AG04449 (cell line): ENCODE measurements at regions not wholly inside any gene's neighbourhood (a gene's known extent, or its start where the extent isn't known, plus 50 kb on each side); places are given as distances from the start of the nearest gene placed in this dataset.

Experiments
- CTCF ChIA-PET: fragments of 350-600 bp; formaldehyde crosslinking; extraction: SDS; loops from one replicate; lab custom pipeline; 2021; ENCODE audit warnings: antibody characterized with exemption; lab: Yijun Ruan, JAX
- POLR2A ChIA-PET: fragments of 400-600, 350-600 bp; formaldehyde crosslinking; extraction: SDS; loops from one replicate; lab custom pipeline; 2020; ENCODE audit warnings: antibody characterized with exemption, inconsistent platforms; lab: Yijun Ruan, JAX
- DNase-seq: peaks from one replicate; pipeline ENCODE4 v3.0.0-alpha.2; 2010; ENCODE audit warnings: low read depth, low spot score
- H3K4me3 ChIP-seq: 2 replicates; pipeline ENCODE4 v1.5.1; 2011; ENCODE audit warnings: low read depth, mild to moderate bottlenecking, control low read depth, low read length
- CTCF ChIP-seq: IDR thresholded peaks from one replicate; pipeline ENCODE4 v1.5.1; 2011; ENCODE audit warnings: mild to moderate bottlenecking, moderate library complexity, low read length, control low read depth, inconsistent platforms; ENCODE audit not compliant: insufficient read depth; ENCODE audit errors: missing control alignments

DNA sequence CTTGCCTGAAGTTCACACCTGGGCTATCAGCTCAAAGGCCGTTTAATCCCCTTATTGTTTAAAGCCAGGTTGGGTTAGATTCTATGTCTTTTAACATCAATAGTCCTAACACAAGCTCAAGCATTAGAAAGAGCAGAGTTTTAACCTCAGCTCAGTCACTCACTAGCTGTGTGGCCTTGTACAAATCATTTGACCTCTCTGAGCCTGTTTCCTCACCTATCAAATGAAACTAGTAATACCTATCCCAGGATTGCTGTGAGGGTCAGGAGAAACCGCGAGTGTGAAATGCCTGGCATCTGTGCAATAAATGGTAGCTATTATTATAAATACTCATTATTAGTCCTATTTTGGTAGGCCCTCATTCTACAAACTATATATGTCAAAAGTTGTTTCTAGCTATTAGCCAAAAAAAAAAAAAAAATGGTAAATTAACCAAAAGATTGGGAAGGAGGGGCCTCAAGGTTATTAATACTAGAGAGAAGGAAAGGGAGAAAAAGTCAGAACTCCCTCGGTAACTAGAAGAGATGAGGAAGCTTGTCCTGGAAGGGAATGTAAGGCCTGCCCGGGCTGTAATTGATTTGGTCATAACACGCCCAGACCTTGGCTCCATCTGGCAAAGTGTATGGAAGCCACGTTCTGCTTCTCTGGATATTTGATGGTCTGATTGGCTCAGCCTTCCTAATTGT lies 510.5 kb upstream of the PROK2 start:
- ChIA-PET POLR2A (no interaction called here), CTCF (interaction anchor here (1.2 kb wide), 1 partner anchor 11 kb away, joined by 3 read pairs; no protein-coding TSS in a partner anchor)
- TF ChIP-seq CTCF, result no peak
- no peak overlapping the region for H3K4me3 ChIP-seq
- DNase-seq, result no peak

- DNase-seq, result no peak
- ChIA-PET CTCF (no interaction called here), POLR2A (no interaction called here)
- no peak for TF ChIP-seq CTCF
- no peak overlapping the region for H3K4me3 ChIP-seq
Measured at GRCh38 chr3:72290859-72291638, 506.1 kb upstream of the PROK2 start.

DNA sequence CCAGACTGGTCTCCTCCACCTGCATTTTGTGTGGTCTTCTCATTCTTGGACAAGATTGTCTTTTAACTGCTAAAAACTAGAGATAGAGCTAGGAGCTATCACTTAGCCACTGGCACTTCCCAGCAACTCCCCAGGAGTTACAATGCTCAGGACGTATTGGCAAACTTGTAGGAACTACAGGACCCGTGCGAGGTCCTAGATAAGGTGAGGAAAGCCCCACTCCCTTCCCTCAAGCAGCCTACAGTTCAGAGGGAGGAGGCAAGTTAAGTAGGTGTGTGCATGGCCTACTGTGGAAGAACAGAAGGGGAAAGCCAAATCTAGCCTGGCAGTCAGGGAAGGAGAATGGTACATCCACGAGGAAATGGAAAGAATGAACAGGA lies 504.7 kb upstream of the PROK2 start:
- no peak overlapping the region for H3K4me3 ChIP-seq
- DNase-seq, result no peak
- ChIA-PET CTCF (interaction anchor here (1.1 to 1.7 kb wide), 2 partner anchors 16 to 23 kb away, joined by 4 read pairs; no protein-coding TSS in a partner anchor), POLR2A (interaction anchor here (0.9 kb wide), 1 partner anchor 16 kb away, joined by 3 read pairs; no protein-coding TSS in a partner anchor)
- no peak for TF ChIP-seq CTCF

- POLR2A ChIA-PET, result interaction anchor here (0.9 kb wide), 1 partner anchor 15 kb away, joined by 3 read pairs; no protein-coding TSS in a partner anchor
- H3K4me3 ChIP-seq, result peak overlapping the region; percentile 40
- CTCF ChIA-PET, result interaction anchor here (0.9 to 1.7 kb wide), 5 partner anchors 9 to 530 kb away, joined by 3 to 5 read pairs (median 4); no protein-coding TSS in a partner anchor
- TF ChIP-seq CTCF, result no peak
- DNase-seq, result peak; percentile 54
Measured at GRCh38 chr3:72288955-72289691, 504.2 kb upstream of the PROK2 start.

- CTCF ChIA-PET, result interaction anchor here (1.4 to 1.5 kb wide), 2 partner anchors 8 to 531 kb away, joined by 4 to 5 read pairs; no protein-coding TSS in a partner anchor
- H3K4me3 ChIP-seq, result no peak overlapping the region
- POLR2A ChIA-PET, result interaction anchor here (0.9 kb wide), 1 partner anchor 14 kb away, joined by 3 read pairs; no protein-coding TSS in a partner anchor
- TF ChIP-seq CTCF, result no peak
- no peak for DNase-seq
Measured at GRCh38 chr3:72287956-72288355, 503.0 kb upstream of the PROK2 start.
